Large intestine (tissue), 3 donors: ENCODE measurements at regions not wholly inside any gene's neighbourhood (a gene's known extent, or its start where the extent isn't known, plus 50 kb on each side); places are given as distances from the start of the nearest gene placed in this dataset.

Experiments used
- DNase-seq, 2 donors: peaks; one replicate each; pipeline versions ENCODE4 v3.0.0 to v3.0.0-alpha.2; 2013
- H3K27ac ChIP-seq: one replicate; pipeline ENCODE4 v1.5.1; 2013; ENCODE audit warnings: low read length
- H3K27me3 ChIP-seq: 2 replicates; pipeline ENCODE4 v1.6.1; 2013; ENCODE audit warnings: low read length; ENCODE audit not compliant: control insufficient read depth, insufficient read depth
- H3K36me3 ChIP-seq: 2 replicates; pipeline ENCODE4 v1.6.1; 2013; ENCODE audit warnings: low read length; ENCODE audit not compliant: control insufficient read depth, insufficient read depth
- H3K4me1 ChIP-seq: one replicate; pipeline ENCODE4 v1.6.1; 2013; ENCODE audit warnings: low read length; ENCODE audit not compliant: control insufficient read depth, insufficient read depth
- H3K4me3 ChIP-seq: one replicate; pipeline ENCODE4 v1.5.1; 2013; ENCODE audit warnings: low read length
- H3K9me3 ChIP-seq: one replicate; pipeline ENCODE4 v1.6.1; 2013; ENCODE audit warnings: mild to moderate bottlenecking, low read depth, low read length, moderate library complexity; ENCODE audit not compliant: control insufficient read depth
- WGBS: methylation state at CpG from one replicate; pipeline ENCODE4 v1.1.5; 2013; ENCODE audit warnings: low lambda C conversion rate; ENCODE audit not compliant: insufficient coverage; 5-methylcytosine and 5-hydroxymethylcytosine counted together

- peaks cover 11% of the 10 kb centered on the region for H3K36me3 ChIP-seq
- H3K4me3 ChIP-seq = no peak overlapping the region
- no peaks in the 10 kb centered on the region for H3K9me3 ChIP-seq
- peaks cover 74% of the 10 kb centered on the region for H3K4me1 ChIP-seq
- H3K27ac ChIP-seq = peak overlapping the region; percentile 88
- DNase-seq = no peak
- no peaks in the 10 kb centered on the region for H3K27me3 ChIP-seq
- no CpG with 5 or more reads among the region's 7 CpGs for WGBS
These were observed 251.1 kb downstream of the SEC14L1 start for GRCh38 chr17:77391668-77392375.

GRCh38 chr17:77392376-77393273, 251.9 kb downstream of the SEC14L1 start:
- Histone ChIP-seq H3K27ac (peak overlapping the region; percentile 88), H3K27me3 (no peaks in the 10 kb centered on the region), H3K4me3 (no peak overlapping the region), H3K9me3 (no peaks in the 10 kb centered on the region), H3K4me1 (peaks cover 71% of the 10 kb centered on the region), H3K36me3 (peaks cover 15% of the 10 kb centered on the region)
- 13% methylated on average over 3 of the region's 16 CpGs for WGBS
- peak; percentile 78 to 92 for DNase-seq

GRCh38 chr17:77393274-77393600, 252.5 kb downstream of the SEC14L1 start:
- Histone ChIP-seq H3K4me1 (peaks cover 66% of the 10 kb centered on the region), H3K4me3 (no peak overlapping the region)

GRCh38 chr17:77393867-77394539, 253.2 kb downstream of the SEC14L1 start:
- Histone ChIP-seq H3K4me3 (no peak overlapping the region), H3K36me3 (peaks cover 19% of the 10 kb centered on the region), H3K27me3 (no peaks in the 10 kb centered on the region), H3K9me3 (no peaks in the 10 kb centered on the region), H3K4me1 (peaks cover 64% of the 10 kb centered on the region), H3K27ac (peak overlapping the region; percentile 67)
- no peak for DNase-seq
- WGBS = no CpG with 5 or more reads among the region's 10 CpGs

More at GRCh38 chr17:77393274-77393600, 252.5 kb downstream of the SEC14L1 start:
- Histone ChIP-seq H3K27me3 (no peaks in the 10 kb centered on the region), H3K27ac (peak overlapping the region; percentile 88), H3K9me3 (no peaks in the 10 kb centered on the region), H3K36me3 (peaks cover 15% of the 10 kb centered on the region)
- DNase-seq = peak in 1 of 2 donors; percentile 30
- WGBS = no CpG with 5 or more reads among the region's 5 CpGs

GRCh38 chr17:77394540-77395295, 253.9 kb downstream of the SEC14L1 start:
- no peak overlapping the region for H3K4me3 ChIP-seq
- DNase-seq = peak in 1 of 2 donors; percentile 67
- peak overlapping the region; percentile 67 for H3K27ac ChIP-seq
- no CpG with 5 or more reads among the region's 15 CpGs for WGBS
- H3K9me3 ChIP-seq = no peaks in the 10 kb centered on the region
- H3K27me3 ChIP-seq = no peaks in the 10 kb centered on the region
- H3K4me1 ChIP-seq = peaks cover 64% of the 10 kb centered on the region
- peaks cover 25% of the 10 kb centered on the region for H3K36me3 ChIP-seq

- no peak overlapping the region for H3K4me3 ChIP-seq
- peaks cover 58% of the 10 kb centered on the region for H3K4me1 ChIP-seq
- peaks cover 25% of the 10 kb centered on the region for H3K36me3 ChIP-seq
- DNase-seq = no peak
- H3K9me3 ChIP-seq = no peaks in the 10 kb centered on the region
- WGBS = no CpG with 5 or more reads among the region's 14 CpGs
- H3K27me3 ChIP-seq = no peaks in the 10 kb centered on the region
- no peak overlapping the region for H3K27ac ChIP-seq
These were observed 254.8 kb downstream of the SEC14L1 start for GRCh38 chr17:77395501-77396048.

- H3K27ac ChIP-seq = no peak overlapping the region
- WGBS = no CpG with 5 or more reads among the region's 9 CpGs
- H3K4me3 ChIP-seq = no peak overlapping the region
- H3K27me3 ChIP-seq = no peaks in the 10 kb centered on the region
- peaks cover 47% of the 10 kb centered on the region for H3K4me1 ChIP-seq
- peaks cover 19% of the 10 kb centered on the region for H3K36me3 ChIP-seq
- DNase-seq = no peak
- no peaks in the 10 kb centered on the region for H3K9me3 ChIP-seq
These were observed 255.8 kb downstream of the SEC14L1 start for GRCh38 chr17:77396610-77397009.

GRCh38 chr17:77398274-77398673, 257.5 kb downstream of the SEC14L1 start:
- H3K4me1 ChIP-seq = peaks cover 31% of the 10 kb centered on the region
- no peak overlapping the region for H3K27ac ChIP-seq

GRCh38 chr17:77399319-77399957, 258.7 kb downstream of the SEC14L1 start:
- H3K36me3 ChIP-seq = peaks cover 39% of the 10 kb centered on the region

More at GRCh38 chr17:77398274-77398673, 257.5 kb downstream of the SEC14L1 start:
- H3K27me3 ChIP-seq = no peaks in the 10 kb centered on the region
- H3K9me3 ChIP-seq = no peaks in the 10 kb centered on the region
- no peak overlapping the region for H3K4me3 ChIP-seq
- H3K36me3 ChIP-seq = peaks cover 33% of the 10 kb centered on the region
- no peak for DNase-seq
- WGBS = no CpG with 5 or more reads among the region's 11 CpGs

More at GRCh38 chr17:77399319-77399957, 258.7 kb downstream of the SEC14L1 start:
- Histone ChIP-seq H3K4me3 (no peak overlapping the region), H3K27me3 (no peaks in the 10 kb centered on the region), H3K9me3 (no peaks in the 10 kb centered on the region), H3K4me1 (peaks cover 19% of the 10 kb centered on the region), H3K27ac (peak overlapping the region; percentile 12)
- DNase-seq = peak in 1 of 2 donors; percentile 75
- no CpG with 5 or more reads among the region's 16 CpGs for WGBS
